HCT116 (cell line): ENCODE measurements at regions not wholly inside any gene's neighbourhood (a gene's known extent, or its start where the extent isn't known, plus 50 kb on each side); places are given as distances from the start of the nearest gene placed in this dataset.

Source experiments
- EZH2 ChIP-seq: fragments of 200-600 bp; sonication (generic); IDR thresholded peaks from 2 replicates; pipeline ENCODE4 v1.6.1; 2017; ENCODE audit warnings: antibody characterized with exemption, mixed run types
- POLR2A ChIP-seq: IDR thresholded peaks from 2 replicates; pipeline ENCODE4 v1.7.0; 2011; ENCODE audit warnings: borderline replicate concordance; ENCODE audit not compliant: insufficient read depth, insufficient read length; ENCODE audit errors: extremely low read depth
- SIN3A ChIP-seq: IDR thresholded peaks from 2 replicates; pipeline ENCODE4 v1.6.1; 2012; ENCODE audit warnings: low read depth

GRCh38 chr5:171715551-171715950 lies 70.1 kb upstream of the SMIM23 start:
- TF ChIP-seq SIN3A = no peak
- TF ChIP-seq POLR2A = no peak
- TF ChIP-seq EZH2 = no peak
